ENCODE measurements at regions not wholly inside any gene's neighbourhood (a gene's known extent, or its start where the extent isn't known, plus 50 kb on each side); places are given as distances from the start of the nearest gene placed in this dataset.

DNA sequence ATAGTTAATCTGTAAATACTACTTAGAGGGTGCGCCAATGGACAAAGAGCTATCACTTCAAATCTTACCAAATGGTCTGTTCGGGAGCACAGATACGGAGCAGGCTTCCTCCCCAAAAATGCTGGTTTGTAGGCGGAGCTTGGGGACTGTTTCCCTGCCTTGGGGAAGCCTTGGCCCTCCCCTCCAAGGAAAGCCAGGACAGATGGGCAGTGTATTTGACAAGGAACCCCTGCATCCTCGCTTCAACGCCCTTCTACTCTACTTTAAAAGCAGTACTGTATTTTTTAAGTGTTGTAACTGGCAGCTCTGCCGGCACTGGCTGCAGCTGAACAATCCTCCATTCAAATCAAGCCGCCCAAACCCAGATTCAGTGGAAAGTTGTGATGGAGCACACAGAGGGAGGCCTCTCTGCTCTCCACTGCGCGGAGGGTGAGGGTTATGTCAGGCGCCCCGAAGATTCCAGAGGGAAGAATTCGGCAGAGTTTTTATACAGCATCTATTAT, 83.1 kb upstream of the FNDC3B start:
- DNase-seq: no peak

- DNase-seq: peak; percentile 56
Observed at GRCh38 chr3:171956705-171957104, 82.7 kb upstream of the FNDC3B start.

DNA sequence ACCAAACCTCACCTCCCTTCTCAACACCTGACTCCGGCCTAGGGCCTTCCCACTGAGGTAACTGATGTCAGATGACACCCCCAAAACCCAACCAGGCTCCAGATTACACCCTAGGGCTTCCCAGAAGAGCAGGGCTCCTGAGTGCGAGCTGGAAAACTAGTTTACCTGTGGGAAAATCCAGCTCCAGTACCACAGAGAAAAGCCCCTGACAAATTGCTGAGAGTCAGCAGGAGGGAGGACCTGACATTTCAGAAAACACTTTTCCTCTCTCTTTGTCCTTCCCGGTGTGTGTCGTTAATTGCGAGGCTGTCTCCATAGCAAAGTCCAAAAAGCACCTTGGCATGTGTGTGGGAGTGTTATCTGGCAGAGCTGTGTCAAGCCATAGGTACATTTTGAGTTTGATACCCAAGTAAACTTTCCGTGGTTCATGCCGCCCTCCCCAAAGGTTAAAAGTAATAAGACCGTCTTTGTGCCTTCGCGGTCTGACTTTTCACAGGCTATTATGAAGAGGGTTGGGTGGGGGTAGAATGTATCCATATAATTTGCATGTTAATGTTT, 79.8 kb upstream of the FNDC3B start:
- DNase-seq: no peak

DNA sequence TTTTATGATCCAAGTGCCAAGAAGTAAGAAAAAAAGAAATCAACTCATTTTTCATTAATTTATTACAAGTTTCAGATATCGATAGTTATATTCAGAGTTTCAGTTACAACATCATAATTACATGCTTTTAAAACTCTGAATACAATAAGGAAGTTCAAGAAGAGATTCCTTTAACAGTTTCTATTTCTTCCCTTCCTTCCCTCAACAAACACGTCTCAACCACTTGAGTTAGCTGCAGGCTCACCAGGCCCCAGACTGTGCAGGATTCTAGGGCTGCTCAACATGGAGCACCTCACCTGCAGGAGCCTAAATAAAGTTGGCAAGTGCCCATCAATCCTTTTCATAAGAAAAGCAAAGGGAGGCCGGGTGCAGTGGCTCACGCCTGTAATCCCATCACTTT, 79.2 kb upstream of the FNDC3B start:
- no peak for DNase-seq

DNA sequence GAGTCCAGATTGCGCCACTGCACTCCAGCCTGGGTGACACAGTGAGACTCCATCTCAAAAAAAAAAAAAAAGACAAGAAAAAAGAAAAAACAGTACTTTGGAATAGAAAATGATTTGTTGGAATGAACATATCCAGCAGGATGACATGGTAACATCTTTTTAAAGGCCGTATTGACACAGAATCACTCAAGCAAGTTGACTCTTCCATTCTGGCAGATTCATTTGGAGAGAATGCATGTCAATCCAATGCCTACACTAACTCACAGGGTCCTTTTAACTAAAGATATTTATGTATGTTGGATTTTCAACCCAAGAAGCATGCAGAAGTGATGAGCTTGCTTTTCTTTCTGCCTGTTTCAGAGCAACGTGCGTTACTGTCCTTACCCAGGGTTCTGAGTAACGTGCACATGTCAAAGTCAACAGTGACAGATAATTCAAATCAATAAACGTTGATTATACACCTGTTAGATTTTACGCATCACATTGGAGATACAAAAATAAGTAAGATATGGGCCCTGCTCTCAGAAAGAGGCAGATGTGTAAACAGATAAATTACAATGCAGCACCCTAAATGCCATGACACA, 77.1 kb upstream of the FNDC3B start:
- no peak for DNase-seq

DNA sequence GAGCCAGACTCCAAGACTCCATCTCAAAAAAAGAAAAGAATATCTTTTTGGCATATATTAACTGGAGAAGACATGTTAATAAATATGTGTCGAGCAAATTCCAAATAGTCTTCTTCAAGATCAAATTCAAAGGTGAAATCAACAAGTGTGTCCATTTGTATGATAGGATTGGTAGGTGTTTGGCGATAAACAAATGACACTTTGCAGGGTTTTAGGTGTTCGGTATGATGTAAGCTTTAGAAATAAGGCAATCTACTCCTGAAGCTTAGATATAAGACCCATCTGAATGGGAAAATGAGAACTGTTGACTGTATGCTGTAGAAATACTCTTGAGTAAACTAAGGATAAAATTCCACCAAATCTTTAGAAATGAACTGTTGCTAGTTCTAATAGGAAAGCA, 75.8 kb upstream of the FNDC3B start:
- no peak for DNase-seq

GRCh38 chr3:171965067-171965712, 74.2 kb upstream of the FNDC3B start:
- no peak for DNase-seq

DNA sequence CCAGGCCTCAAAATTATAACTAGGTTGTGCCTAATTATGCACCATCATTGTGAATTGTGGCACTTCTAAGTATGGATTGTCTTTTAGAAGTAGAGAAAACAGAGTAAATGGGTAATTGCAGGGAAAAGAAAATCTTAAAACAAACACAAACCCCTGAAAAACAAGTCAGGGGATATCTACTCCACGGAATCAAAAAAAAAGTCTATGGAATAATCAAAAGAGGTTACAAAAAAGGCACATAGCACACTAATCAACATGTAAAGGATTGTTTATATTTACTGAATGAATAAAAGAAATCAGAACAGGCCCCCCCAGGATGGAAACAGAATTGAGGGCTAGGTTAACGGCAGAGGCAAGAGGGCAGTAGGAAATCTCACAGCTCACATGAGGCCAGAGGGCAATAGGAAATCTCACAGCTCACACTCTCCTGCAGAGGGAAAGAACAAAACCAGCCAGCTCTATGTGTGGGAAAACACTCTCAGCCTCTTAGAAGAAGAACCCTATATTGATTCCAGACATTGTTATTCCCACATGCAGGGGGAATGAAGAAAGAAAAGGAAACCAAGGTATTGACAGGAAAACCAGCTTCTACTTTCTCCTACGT, 72.7 kb upstream of the FNDC3B start:
- DNase-seq: no peak

GRCh38 chr3:171967137-171967783, 72.1 kb upstream of the FNDC3B start:
- DNase-seq: peak; percentile 60

- no peak for DNase-seq
Observed at GRCh38 chr3:171967932-171968678, 71.3 kb upstream of the FNDC3B start.

- no peak for DNase-seq
Observed at GRCh38 chr3:171970301-171970788, 69.0 kb upstream of the FNDC3B start.

- DNase-seq: no peak
Observed at GRCh38 chr3:171971919-171972514, 67.4 kb upstream of the FNDC3B start.

DNA sequence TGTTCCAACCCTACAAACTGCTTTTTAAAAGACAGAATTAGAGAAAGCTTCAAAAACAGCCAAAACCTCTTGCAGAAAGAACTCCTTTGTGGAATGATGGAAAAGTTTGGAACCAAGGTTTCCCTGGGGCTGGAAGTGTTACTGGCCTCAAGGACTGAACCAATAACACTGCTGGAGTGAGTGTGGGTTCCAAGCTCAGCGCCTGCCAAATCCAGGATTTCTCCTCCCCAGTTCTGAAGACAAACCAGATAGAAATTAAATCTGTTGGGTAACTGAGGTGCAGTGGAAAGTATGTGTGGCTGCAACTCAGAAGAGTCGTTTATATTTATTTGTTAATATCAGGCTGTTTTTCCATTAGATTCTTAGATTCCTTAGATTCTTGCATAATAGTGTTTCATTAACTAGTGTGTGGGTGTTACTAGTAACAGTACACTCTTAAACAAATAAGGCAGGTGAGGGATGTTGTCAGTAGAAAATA, 66.5 kb upstream of the FNDC3B start:
- no peak for DNase-seq

DNA sequence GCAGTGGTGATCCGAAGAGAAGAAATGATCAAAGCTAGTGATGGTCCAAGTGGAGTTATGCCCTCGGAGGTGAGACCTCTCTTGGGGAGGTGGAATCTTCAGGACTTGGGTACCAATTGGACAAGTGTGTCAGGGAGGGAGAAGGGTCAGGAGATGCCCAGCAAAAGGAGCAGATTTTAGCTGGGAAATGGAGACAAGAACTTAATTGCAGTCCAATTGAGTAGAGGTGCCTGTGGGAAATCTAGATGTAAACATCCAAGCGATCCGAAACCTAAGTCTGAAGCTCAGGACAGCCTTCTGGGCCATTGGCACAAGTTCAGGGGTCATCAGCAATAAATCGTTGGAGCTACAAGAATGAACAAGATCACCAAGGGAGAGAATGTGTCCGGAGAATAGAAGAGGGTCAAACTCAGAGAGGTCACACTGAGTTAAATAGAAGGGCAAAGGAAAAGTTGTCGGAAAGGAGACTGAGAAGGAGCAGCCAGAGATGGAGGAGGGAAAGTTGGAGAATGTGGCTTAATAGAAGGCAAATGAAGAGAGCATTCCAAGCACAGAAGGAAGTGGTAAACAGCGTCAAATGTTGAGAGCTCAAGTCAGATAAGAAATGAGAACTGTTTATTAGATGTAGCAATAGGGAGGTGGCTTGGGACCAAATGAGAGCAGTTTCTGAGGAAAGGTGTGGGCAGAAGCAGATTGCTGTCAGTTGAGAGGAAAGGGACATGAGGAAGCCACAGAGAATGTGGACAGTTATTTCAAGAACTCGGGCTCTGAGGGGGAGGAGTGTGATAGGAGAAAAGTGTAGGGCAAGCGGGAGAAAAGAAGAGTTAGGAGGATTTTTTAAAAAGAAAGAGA, 64.2 kb upstream of the FNDC3B start:
- peak; percentile 93 for DNase-seq

DNA sequence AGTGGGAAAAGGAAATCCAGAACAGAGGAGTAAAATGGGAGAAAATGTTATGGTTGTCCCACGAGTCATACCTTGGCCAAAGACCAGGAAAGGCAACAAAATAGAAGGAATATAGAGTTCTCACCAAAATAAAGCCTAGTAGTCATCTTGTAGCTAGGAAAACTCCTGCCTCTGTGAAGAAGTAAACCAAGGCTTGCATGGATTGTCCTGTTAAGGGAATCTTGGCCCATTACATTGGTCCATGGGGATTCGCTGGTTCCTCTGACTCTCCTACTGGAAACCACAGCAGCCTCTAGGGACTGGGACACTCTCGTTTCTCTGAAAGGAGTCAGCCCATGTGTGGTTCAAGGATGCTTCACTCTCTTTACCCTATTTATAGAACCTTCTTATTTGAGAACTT, 62.9 kb upstream of the FNDC3B start:
- DNase-seq: no peak

- no peak for DNase-seq
Observed at GRCh38 chr3:171977441-171977840, 61.9 kb upstream of the FNDC3B start.

- peak; percentile 90 for DNase-seq
Observed at GRCh38 chr3:171977860-171978259, 61.5 kb upstream of the FNDC3B start.

DNA sequence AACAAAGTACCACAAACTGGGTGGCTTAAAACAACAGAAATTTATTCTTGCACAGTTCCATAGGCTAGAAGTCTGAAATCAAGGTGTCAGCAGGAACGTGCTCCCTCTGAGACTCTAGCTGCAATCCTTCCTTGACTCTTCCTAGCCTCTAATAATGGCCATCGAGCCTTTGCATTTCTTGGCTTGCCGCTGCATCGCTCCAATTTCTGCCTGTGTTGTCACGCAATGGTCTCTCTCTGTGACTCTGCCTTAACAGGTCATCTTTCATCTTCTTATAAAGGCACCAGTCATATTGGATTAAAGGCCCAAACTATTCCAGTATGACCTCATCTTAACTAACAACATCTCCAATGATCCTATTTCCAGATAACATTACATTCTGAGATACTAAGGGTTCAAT, 61.0 kb upstream of the FNDC3B start:
- no peak for DNase-seq

DNA sequence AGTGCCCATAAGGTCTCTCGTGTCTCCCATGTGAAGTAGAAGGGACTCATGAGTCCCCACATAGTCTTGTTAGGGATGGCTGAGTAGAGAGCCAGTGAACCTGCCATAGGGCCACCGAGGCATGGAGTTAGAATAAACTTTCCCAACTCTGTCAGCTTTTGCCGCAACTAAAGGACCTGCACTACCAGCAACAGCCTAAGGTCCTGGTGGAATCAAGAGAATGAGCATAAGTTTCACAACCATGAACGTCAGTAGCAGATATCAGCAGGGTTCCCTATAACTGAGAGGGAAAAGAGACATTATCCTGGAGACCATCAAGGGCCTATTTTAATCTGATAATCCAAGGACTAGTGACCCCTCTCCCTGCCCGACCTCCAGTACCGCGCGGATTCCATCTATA, 60.3 kb upstream of the FNDC3B start:
- no peak for DNase-seq

DNA sequence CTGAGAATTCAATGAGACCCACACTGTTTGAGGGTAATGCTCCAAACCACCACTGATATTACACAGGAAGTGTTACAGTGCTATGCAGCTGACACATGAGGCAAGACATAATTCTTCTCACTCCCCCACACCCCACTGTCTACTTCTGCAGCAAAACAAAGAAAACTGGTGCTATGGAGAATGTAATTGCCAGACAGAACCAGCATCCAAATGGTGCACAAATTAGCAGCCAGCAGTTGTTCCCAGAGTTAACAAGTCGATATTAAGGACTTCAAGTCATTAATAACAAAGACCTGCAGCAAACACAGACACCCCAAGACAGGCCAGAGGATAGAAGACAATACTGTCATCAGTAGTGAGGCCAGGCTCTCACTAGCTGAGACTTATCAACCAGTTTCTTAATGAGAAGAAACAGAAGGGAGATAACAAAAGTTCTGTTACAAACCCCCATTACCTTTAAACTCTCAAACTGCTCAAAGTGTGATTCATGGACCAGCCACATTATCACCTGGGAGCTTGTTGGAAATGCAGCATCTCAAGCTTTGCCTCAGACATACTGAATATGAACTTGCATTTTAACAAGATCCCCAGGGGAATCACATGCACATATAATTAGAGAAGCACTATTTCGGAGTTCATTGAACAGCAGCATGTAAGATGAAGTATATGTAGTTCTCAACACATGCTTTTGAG, 58.7 kb upstream of the FNDC3B start:
- peak; percentile 87 for DNase-seq

DNA sequence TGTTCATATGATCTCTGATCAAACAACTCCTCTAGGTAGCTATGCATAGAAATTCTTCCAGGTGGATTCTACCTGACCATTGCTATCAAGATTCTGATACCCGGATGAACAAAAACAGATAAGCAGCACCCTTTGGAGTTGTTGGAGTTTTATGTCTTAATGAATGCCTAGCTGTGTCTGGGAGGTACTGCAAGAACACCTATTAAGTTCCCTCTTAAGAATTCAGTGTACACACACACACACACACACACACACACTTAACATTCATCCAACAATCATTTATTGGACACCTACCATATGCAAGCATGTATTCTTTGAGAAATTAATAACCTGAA, 58.1 kb upstream of the FNDC3B start:
- DNase-seq: no peak

Measured in hematopoietic multipotent progenitor cell treated with erythropoietin and hydrocortisone succinate and interleukin-3 and kit ligand, for 4 days (in vitro differentiated cells).